ENCODE measurements at regions not wholly inside any gene's neighbourhood (a gene's known extent, or its start where the extent isn't known, plus 50 kb on each side); places are given as distances from the start of the nearest gene placed in this dataset.

- ATAC-seq (ENCODE audit: low read depth) = peak; percentile 65; the same call in 2 of the 3 replicates
- TF ChIP-seq CTCF (IDR thresholded peaks at IDR 0.05; ENCODE audit: poor library complexity, severe bottlenecking) = no peak
- H3K27me3 ChIP-seq (ENCODE audit: insufficient read depth, poor library complexity, severe bottlenecking) = no peaks in the 10 kb centered on the region
- H3K9me3 ChIP-seq (ENCODE audit: severe bottlenecking) = no peaks in the 10 kb centered on the region
- H3K36me3 ChIP-seq (ENCODE audit: low read depth) = no peaks in the 10 kb centered on the region
- peak overlapping the region; percentile 8 for H3K27ac ChIP-seq (ENCODE audit: poor library complexity, severe bottlenecking)
- no peak overlapping the region for H3K4me3 ChIP-seq (ENCODE audit: severe bottlenecking)
- peaks cover 6% of the 10 kb centered on the region for H3K4me1 ChIP-seq (ENCODE audit: insufficient read depth, poor library complexity, severe bottlenecking)
- DNase-seq (ENCODE audit: low spot score) = no peak
Observed at GRCh38 chr16:66250686-66251431, 115.6 kb upstream of the CDH5 start.

GRCh38 chr16:66247516-66248481, 118.7 kb upstream of the CDH5 start:
- Histone ChIP-seq H3K27ac (ENCODE audit: poor library complexity, severe bottlenecking) (no peak overlapping the region), H3K27me3 (ENCODE audit: insufficient read depth, poor library complexity, severe bottlenecking) (no peaks in the 10 kb centered on the region), H3K4me3 (ENCODE audit: severe bottlenecking) (no peak overlapping the region), H3K4me1 (ENCODE audit: insufficient read depth, poor library complexity, severe bottlenecking) (peaks cover 6% of the 10 kb centered on the region), H3K36me3 (ENCODE audit: low read depth) (no peaks in the 10 kb centered on the region), H3K9me3 (ENCODE audit: severe bottlenecking) (no peaks in the 10 kb centered on the region)
- no peak for ATAC-seq (ENCODE audit: low read depth)
- TF ChIP-seq CTCF (IDR thresholded peaks at IDR 0.05; ENCODE audit: poor library complexity, severe bottlenecking) = no peak
- no peak for DNase-seq (ENCODE audit: low spot score)

GRCh38 chr16:66245868-66246267, 120.6 kb upstream of the CDH5 start:
- Histone ChIP-seq H3K27me3 (ENCODE audit: insufficient read depth, poor library complexity, severe bottlenecking) (no peaks in the 10 kb centered on the region), H3K27ac (ENCODE audit: poor library complexity, severe bottlenecking) (no peak overlapping the region), H3K36me3 (ENCODE audit: low read depth) (no peaks in the 10 kb centered on the region), H3K4me3 (ENCODE audit: severe bottlenecking) (no peak overlapping the region), H3K4me1 (ENCODE audit: insufficient read depth, poor library complexity, severe bottlenecking) (peaks cover 2% of the 10 kb centered on the region), H3K9me3 (ENCODE audit: severe bottlenecking) (no peaks in the 10 kb centered on the region)
- ATAC-seq (ENCODE audit: low read depth) = no peak
- DNase-seq (ENCODE audit: low spot score) = no peak
- TF ChIP-seq CTCF (IDR thresholded peaks at IDR 0.05; ENCODE audit: poor library complexity, severe bottlenecking) = no peak

GRCh38 chr16:66245072-66245471, 121.4 kb upstream of the CDH5 start:
- Histone ChIP-seq H3K27me3 (ENCODE audit: insufficient read depth, poor library complexity, severe bottlenecking) (no peaks in the 10 kb centered on the region), H3K4me3 (ENCODE audit: severe bottlenecking) (no peak overlapping the region), H3K36me3 (ENCODE audit: low read depth) (no peaks in the 10 kb centered on the region), H3K27ac (ENCODE audit: poor library complexity, severe bottlenecking) (no peak overlapping the region), H3K4me1 (ENCODE audit: insufficient read depth, poor library complexity, severe bottlenecking) (no peaks in the 10 kb centered on the region), H3K9me3 (ENCODE audit: severe bottlenecking) (no peaks in the 10 kb centered on the region)
- TF ChIP-seq CTCF (IDR thresholded peaks at IDR 0.05; ENCODE audit: poor library complexity, severe bottlenecking) = no peak
- no peak for ATAC-seq (ENCODE audit: low read depth)
- no peak for DNase-seq (ENCODE audit: low spot score)
